Heart left ventricle (tissue), 16 donors: ENCODE measurements at regions not wholly inside any gene's neighbourhood (a gene's known extent, or its start where the extent isn't known, plus 50 kb on each side); places are given as distances from the start of the nearest gene placed in this dataset.

Source experiments
- ATAC-seq, 4 donors: fragments of 200-7000 bp; cut with Tn5 transposase; one replicate each; pipeline ENCODE4 v1.9.1; 2020 to 2022; ENCODE audit warnings: moderate library complexity in 4 of 4, mild to moderate bottlenecking in 3 of 4, moderate number of reproducible peaks in 1 of 4
- DNase-seq, 5 donors: peaks; one replicate each; pipeline ENCODE4 v3.0.0-alpha.2; 2020
- H3K27ac ChIP-seq, 12 donors: fragments of 200-600 bp; sonication (generic) in 4 of 12; one replicate each; pipeline versions ENCODE4 v1.5.0 to v1.8.0; 2016 to 2022; ENCODE audit warnings: mild to moderate bottlenecking in 2 of 12
- H3K27me3 ChIP-seq, 9 donors: fragments of 200-600 bp; sonication (generic) in 2 of 9; one replicate each; pipeline versions ENCODE4 v1.5.1 to v1.8.0; 2016 to 2022; ENCODE audit warnings: mild to moderate bottlenecking in 3 of 9
- H3K36me3 ChIP-seq, 9 donors: fragments of 200-600 bp; sonication (generic) in 2 of 9; one replicate each; pipeline versions ENCODE4 v1.5.0 to v1.8.0; 2018 to 2022; ENCODE audit warnings: mild to moderate bottlenecking in 2 of 9
- H3K4me1 ChIP-seq, 12 donors: fragments of 200-600 bp; sonication (generic) in 4 of 12; one replicate each; pipeline versions ENCODE4 v1.5.0 to v1.8.0; 2016 to 2022; ENCODE audit warnings: mild to moderate bottlenecking in 3 of 12
- H3K4me3 ChIP-seq, 12 donors: fragments of 200-600 bp; sonication (generic) in 4 of 12; one replicate each; pipeline versions ENCODE4 v1.5.0 to v1.8.0; 2017 to 2022; ENCODE audit warnings: mild to moderate bottlenecking in 9 of 12, moderate library complexity in 4 of 12
- H3K9me3 ChIP-seq, 12 donors: fragments of 200-600 bp; sonication (generic) in 4 of 12; one replicate each; pipeline versions ENCODE4 v1.5.0 to v1.8.0; 2016 to 2022; ENCODE audit warnings: mild to moderate bottlenecking in 1 of 12
- POLR2A ChIP-seq, 2 donors: fragments of 450-650 bp; IDR thresholded peaks; one replicate each; pipeline ENCODE4 v1.6.1; 2017; ENCODE audit warnings: antibody characterized with exemption in 2 of 2, mild to moderate bottlenecking in 2 of 2, moderate library complexity in 2 of 2
- WGBS, 4 donors: extraction: QIAGEN DNeasy Blood & Tissue Kit in 2 of 4; methylation state at CpG; one replicate each; pipeline versions ENCODE4 v1.1.5 to v1.1.7; 2013 to 2018; 5-methylcytosine and 5-hydroxymethylcytosine counted together
- intact Hi-C, 10 donors: fragments of 100-400 bp; cut with DNase I; formaldehyde crosslinking; loops; one replicate each; pipeline versions ENCODE4 v1.11.1 to v1.14.2; 2022
- TF ChIP-seq, protein P1 (sequence below), 12 donors: fragments of 200-600 bp; sonication (generic) in 4 of 12; IDR thresholded peaks; one replicate each; pipeline versions ENCODE4 v1.5.0 to v1.8.0; 2018 to 2022; ENCODE audit warnings: antibody characterized with exemption in 12 of 12, mild to moderate bottlenecking in 5 of 12
- donor health status: ischemic (EF 13 %, LVEDD 7.1; RV severe dilation, severe dysfunction).
- donor health status: healthy with polysubstance abuse.
- donor health status: DM: no; HTN: yes; CAD: no.
- donor health status: DM: no; HTN: no; CAD: no.
- donor health status: ischemic (EF 25% LVEDD 6.9; RV normal size, moderate dysfunction).
- donor health status: ischemic (EF 25% LVEDD 5.7; RV mildly dilated, moderate dysfunction).
- donor health status: healthy.
- donor health status: DM: yes; HTN: yes; CAD: no.
- donor health status: ischemic (EF 35%, LVEDD 5.7; RV mildly dilated, moderate dysfunction).
- donor health status: nonischemic (EF 11% LVEDD 7.7; RV severe dilation, severe dysfunction).
- donor health status: DM: yes; HTN: yes; CAD: no.
- donor health status: PGD.
- donor health status: ischemic (EF 29% LVEDD 5.4; RV normal size, mild dysfunction).
- donor health status: nonischemic (EF 23%, LVEDD 6.1; RV moderate dilation, normal function).

- DNase-seq (no peak), ATAC-seq (no peak)
- TF ChIP-seq POLR2A (IDR thresholded peaks at IDR 0.05): no peak
- TF ChIP-seq, protein P1, sequence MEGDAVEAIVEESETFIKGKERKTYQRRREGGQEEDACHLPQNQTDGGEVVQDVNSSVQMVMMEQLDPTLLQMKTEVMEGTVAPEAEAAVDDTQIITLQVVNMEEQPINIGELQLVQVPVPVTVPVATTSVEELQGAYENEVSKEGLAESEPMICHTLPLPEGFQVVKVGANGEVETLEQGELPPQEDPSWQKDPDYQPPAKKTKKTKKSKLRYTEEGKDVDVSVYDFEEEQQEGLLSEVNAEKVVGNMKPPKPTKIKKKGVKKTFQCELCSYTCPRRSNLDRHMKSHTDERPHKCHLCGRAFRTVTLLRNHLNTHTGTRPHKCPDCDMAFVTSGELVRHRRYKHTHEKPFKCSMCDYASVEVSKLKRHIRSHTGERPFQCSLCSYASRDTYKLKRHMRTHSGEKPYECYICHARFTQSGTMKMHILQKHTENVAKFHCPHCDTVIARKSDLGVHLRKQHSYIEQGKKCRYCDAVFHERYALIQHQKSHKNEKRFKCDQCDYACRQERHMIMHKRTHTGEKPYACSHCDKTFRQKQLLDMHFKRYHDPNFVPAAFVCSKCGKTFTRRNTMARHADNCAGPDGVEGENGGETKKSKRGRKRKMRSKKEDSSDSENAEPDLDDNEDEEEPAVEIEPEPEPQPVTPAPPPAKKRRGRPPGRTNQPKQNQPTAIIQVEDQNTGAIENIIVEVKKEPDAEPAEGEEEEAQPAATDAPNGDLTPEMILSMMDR (IDR thresholded peaks at IDR 0.05): no peak
- Histone ChIP-seq H3K27ac (no peak overlapping the region), H3K27me3 (no peaks in the 10 kb centered on the region), H3K36me3 (no peaks in the 10 kb centered on the region), H3K4me1 (no peaks in the 10 kb centered on the region), H3K9me3 (no peaks in the 10 kb centered on the region), H3K4me3 (no peak overlapping the region)
- intact Hi-C loops: no loop called here
- WGBS, 4 donors: 78 to 86% (median 82%) methylated on average over 6 of the region's 6 CpGs
Observed at GRCh38 chr12:61546296-61546695, 713.9 kb upstream of the USP15 start.

DNA sequence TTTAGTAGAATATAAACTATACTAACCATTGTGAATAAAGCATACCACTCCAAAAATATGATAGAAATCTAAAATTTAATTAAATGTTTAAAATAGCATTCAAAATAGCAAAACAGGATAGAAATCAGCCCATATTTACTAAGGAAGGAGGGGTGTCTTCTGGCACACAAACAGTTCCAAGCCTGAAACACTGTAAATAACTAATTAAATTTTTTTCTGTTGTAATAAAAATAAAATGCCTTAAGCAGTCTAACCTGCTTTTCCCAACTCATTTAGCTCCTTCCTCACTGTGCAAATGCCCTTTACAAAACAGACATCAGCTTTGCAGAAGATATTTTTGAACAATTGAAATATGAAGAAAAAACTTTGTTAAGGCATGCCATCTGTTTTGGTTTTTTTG, 707.1 kb upstream of the USP15 start:
- no peak for TF ChIP-seq POLR2A (IDR thresholded peaks at IDR 0.05)
- TF ChIP-seq, protein P1 (IDR thresholded peaks at IDR 0.05): no peak
- no peaks in the 10 kb centered on the region for H3K36me3 ChIP-seq

DNA sequence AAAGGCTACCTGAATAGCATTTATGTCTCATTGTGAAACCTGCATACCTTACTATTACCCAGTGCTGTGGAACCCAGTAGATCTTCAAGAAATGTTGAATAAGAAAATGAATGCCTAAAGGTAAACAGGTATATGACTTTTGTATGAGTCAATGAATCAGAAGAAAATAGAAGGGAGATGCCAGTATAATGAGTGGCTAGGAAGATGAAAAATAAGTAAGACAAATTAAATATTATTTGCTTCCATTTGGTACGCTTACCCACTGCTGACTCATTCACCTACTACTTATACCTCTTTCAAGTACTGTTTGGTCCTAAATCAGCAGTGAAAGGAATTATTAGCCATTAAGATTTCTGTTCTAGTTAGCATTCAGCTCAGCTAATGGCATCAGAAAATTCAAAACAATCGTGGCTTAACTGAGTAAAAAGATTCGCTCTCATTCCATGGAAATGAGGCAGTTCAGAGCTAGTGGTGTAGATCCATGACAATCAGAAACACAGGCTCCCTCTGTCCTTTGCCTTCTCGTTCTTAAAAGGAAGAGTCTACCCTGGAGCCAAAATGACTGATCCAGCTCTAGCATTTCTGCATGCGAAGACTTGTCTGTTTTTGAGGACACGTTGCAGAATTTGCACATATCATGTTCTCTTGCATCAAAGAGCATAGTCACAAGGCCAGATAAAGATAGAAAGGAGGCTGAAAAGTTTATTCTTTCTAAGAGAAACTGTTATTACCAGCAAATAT, 705.8 kb upstream of the USP15 start:
- Histone ChIP-seq H3K36me3 (no peaks in the 10 kb centered on the region), H3K4me3 (no peak overlapping the region), H3K27me3 (no peaks in the 10 kb centered on the region), H3K4me1 (no peaks in the 10 kb centered on the region), H3K9me3 (peaks cover 0 to 5% (median 0%) of the 10 kb centered on the region in 12 donors), H3K27ac (no peak overlapping the region)
- ATAC-seq (no peak), DNase-seq (no peak)
- no peak for TF ChIP-seq POLR2A (IDR thresholded peaks at IDR 0.05)
- TF ChIP-seq, protein P1 (IDR thresholded peaks at IDR 0.05): no peak
- intact Hi-C loops: loop anchor here in 1 of 10 donors (10.0 kb wide), 1 partner anchor 50 kb away; no protein-coding TSS in a partner anchor
- 75 to 84% (median 80%) methylated on average over 6 of the region's 6 CpGs for WGBS, 4 donors

More for the DNA sequence above, 707.1 kb upstream of the USP15 start:
- Histone ChIP-seq H3K4me1 (no peaks in the 10 kb centered on the region), H3K27ac (no peak overlapping the region), H3K27me3 (no peaks in the 10 kb centered on the region), H3K4me3 (no peak overlapping the region), H3K9me3 (peaks cover 0 to 5% (median 0%) of the 10 kb centered on the region in 12 donors)
- no peak for ATAC-seq
- DNase-seq: no peak
- intact Hi-C loops: loop anchor here in 1 of 10 donors (10.0 kb wide), 1 partner anchor 48 kb away; no protein-coding TSS in a partner anchor

DNA sequence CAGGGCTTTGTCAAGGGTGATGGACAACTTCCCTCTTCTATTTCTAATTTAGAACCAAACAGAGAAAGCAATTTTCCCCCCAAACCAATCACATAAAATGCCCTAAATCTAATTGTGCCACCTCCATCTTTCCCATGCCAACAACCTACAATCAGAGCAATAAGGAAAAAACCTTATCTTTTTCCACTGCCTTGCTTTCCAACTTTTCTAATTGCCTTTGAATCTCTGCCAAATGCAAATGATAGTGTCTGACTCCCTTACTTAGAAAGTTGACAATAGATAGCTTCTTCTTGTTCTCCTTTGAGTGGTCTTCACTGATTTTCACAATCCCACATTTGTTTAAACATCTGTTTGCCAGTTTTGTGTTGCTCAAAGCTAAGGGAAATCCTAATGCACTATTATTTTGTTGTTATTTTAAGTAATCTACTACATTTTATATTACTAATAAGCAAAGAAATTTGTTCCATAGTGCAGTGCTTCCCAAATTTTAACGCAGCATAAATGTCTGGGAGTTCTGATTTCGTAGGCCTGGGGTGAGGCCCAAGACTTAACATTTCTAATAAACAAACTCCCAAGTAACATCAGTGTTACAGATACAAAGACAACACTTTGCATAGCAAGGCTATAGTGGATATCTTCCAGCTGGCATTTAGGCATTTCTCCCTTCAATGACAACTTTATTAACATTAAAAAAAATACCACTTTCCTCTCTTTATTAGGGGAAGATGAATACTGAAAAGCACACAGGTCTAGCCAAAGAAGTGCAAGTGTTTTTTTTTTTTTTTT, 696.3 kb upstream of the USP15 start:
- H3K4me3 ChIP-seq: no peak overlapping the region

More for the DNA sequence above, 696.3 kb upstream of the USP15 start:
- no peaks in the 10 kb centered on the region for H3K36me3 ChIP-seq
- ATAC-seq (no peak), DNase-seq (no peak)
- WGBS, 4 donors: 58 to 72% (median 68%) methylated on average over 2 of the region's 2 CpGs
- no peaks in the 10 kb centered on the region for H3K27me3 ChIP-seq
- intact Hi-C loops: no loop called here
- H3K4me1 ChIP-seq: no peaks in the 10 kb centered on the region
- TF ChIP-seq POLR2A (IDR thresholded peaks at IDR 0.05): no peak
- TF ChIP-seq, protein P1 (IDR thresholded peaks at IDR 0.05): no peak
- no peaks in the 10 kb centered on the region for H3K9me3 ChIP-seq
- H3K27ac ChIP-seq: no peak overlapping the region
